GM12878 (cell line): ENCODE measurements at regions not wholly inside any gene's neighbourhood (a gene's known extent, or its start where the extent isn't known, plus 50 kb on each side); places are given as distances from the start of the nearest gene placed in this dataset.

Experiments
- CREB1 ChIP-seq: IDR thresholded peaks from 2 replicates; pipeline ENCODE4 v1.6.1; 2012; ENCODE audit warnings: low read depth, mild to moderate bottlenecking, inconsistent platforms
- CTCF ChIP-seq, 3 experiments: IDR thresholded peaks in 2 of 3; conservative IDR thresholded peaks in 1 of 3; 2 replicates each; pipeline ENCODE4 v1.5.1; 2011; ENCODE audit warnings: low read depth in 3 of 3, low read length in 3 of 3, mild to moderate bottlenecking in 3 of 3, control low read depth in 2 of 3, moderate library complexity in 2 of 3, inconsistent platforms in 1 of 3, mixed read lengths in 1 of 3; ENCODE audit not compliant: control insufficient read depth in 2 of 3, insufficient read depth in 1 of 3; ENCODE audit errors: extremely low read depth in 1 of 3
- FOXM1 ChIP-seq: IDR thresholded peaks from 2 replicates; pipeline ENCODE4 v1.6.1; 2012; ENCODE audit warnings: low read depth, mild to moderate bottlenecking, inconsistent platforms, low read length, moderate library complexity
- POLR2AphosphoS5 ChIP-seq: IDR thresholded peaks from 2 replicates; pipeline ENCODE4 v1.6.1; 2011; ENCODE audit warnings: mild to moderate bottlenecking, low read length, inconsistent platforms
- RAD21 ChIP-seq: IDR thresholded peaks from 2 replicates; pipeline ENCODE4 v1.6.1; 2011; ENCODE audit warnings: mild to moderate bottlenecking, low read depth, low read length, moderate library complexity; ENCODE audit not compliant: insufficient read depth
- RCOR1 ChIP-seq: conservative IDR thresholded peaks from 2 replicates; pipeline ENCODE4 v1.6.1; 2012; ENCODE audit warnings: low read depth, low read length, improper control_type of control experiment
- SMC3 ChIP-seq: IDR thresholded peaks from 2 replicates; pipeline ENCODE4 v1.6.1; 2011; ENCODE audit warnings: low read length, improper control_type of control experiment, borderline replicate concordance

GRCh38 chr11:92875473-92875872 is 94.0 kb upstream of the MTNR1B start:
- no peak for TF ChIP-seq RCOR1
- no peak for TF ChIP-seq CTCF (IDR thresholded peaks at IDR 0.05 in 2 of 3, conservative IDR thresholded peaks at IDR 0.05 in 1 of 3; ENCODE audit: control insufficient read depth in 2 of 3, extremely low read depth in 1 of 3, insufficient read depth in 1 of 3, low read depth in 3 of 3, low read length in 3 of 3)
- no peak for TF ChIP-seq POLR2AphosphoS5
- TF ChIP-seq CREB1, result no peak
- TF ChIP-seq FOXM1, result no peak
- no peak for TF ChIP-seq RAD21
- TF ChIP-seq SMC3, result no peak
